ENCODE measurements at regions not wholly inside any gene's neighbourhood (a gene's known extent, or its start where the extent isn't known, plus 50 kb on each side); places are given as distances from the start of the nearest gene placed in this dataset.
A peak's percentile ranks its signal among the peaks of the same experiment; 100 is the strongest.
"Not testable (repeated sequence)": the region's sequence is repeated elsewhere in the genome, so short reads cannot be mapped to it uniquely, and the experiment has no call there.

DNA sequence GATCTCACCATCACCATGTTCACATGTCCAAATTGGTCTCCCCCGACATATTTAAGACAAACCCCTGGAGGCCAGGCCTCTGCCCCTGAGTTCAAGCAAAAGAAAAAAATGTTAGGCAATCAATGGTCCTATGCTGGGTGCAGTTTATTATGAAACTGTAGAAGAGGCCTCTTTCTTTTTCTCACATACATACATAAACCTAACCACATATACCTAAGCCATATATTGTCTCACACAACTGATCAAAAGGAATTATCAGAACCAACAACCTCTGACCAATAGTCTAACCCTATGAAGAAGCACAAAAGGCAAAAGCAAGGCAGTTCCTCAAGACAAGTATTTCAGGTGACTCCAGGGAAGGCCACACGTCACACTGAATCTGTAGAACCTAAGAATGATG, 49.9 kb downstream of the ILRUN start:
- WGBS, 2 donors: 95 to 96% methylated on average over 2 of the region's 2 CpGs
- Histone ChIP-seq H3K36me3 (ENCODE audit: control insufficient read depth in 2 of 2, insufficient read depth in 2 of 2, low read length in 1 of 2) (peaks cover 0 to 5% of the 10 kb centered on the region in 2 donors), H3K27me3 (ENCODE audit: control insufficient read depth in 1 of 2, insufficient read depth in 2 of 2, low read length in 2 of 2) (no peaks in the 10 kb centered on the region), H3K9me3 (ENCODE audit: control insufficient read depth in 2 of 2, insufficient read depth in 1 of 2, low read depth in 1 of 2, low read length in 1 of 2) (no peaks in the 10 kb centered on the region), H3K27ac (ENCODE audit: low read depth in 2 of 2, low read length in 1 of 2) (no peak overlapping the region), H3K4me1 (ENCODE audit: control insufficient read depth in 2 of 2, insufficient read depth in 2 of 2, low read length in 1 of 2) (no peaks in the 10 kb centered on the region), H3K4me3 (ENCODE audit: low read depth in 1 of 2, low read length in 2 of 2) (no peak overlapping the region)

DNA sequence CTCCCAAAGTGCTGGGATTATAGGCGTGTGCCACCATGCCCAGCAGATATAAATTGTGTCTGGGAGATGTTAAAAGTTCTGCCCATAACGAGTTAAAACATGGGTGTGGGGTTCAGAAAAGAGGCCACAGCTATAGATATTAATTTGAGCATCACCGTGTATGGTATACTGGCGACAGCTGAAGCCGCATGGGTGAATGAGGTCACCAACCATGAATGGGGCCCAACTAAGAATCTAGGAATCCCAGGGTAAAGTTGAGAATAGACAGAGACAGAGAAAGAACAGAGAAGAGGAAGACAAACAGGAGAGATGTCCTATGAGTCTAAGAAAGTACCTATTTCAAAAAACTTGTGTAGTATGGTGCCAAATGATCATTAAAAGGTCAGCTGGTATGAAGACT, 50.9 kb downstream of the ILRUN start:
- no peaks in the 10 kb centered on the region for H3K4me1 ChIP-seq (ENCODE audit: control insufficient read depth in 2 of 2, insufficient read depth in 2 of 2, low read length in 1 of 2)
- no peaks in the 10 kb centered on the region for H3K9me3 ChIP-seq (ENCODE audit: control insufficient read depth in 2 of 2, insufficient read depth in 1 of 2, low read depth in 1 of 2, low read length in 1 of 2)
- H3K27me3 ChIP-seq (ENCODE audit: control insufficient read depth in 1 of 2, insufficient read depth in 2 of 2, low read length in 2 of 2): no peaks in the 10 kb centered on the region
- WGBS, 2 donors: 94% methylated on average over 5 of the region's 5 CpGs
- H3K36me3 ChIP-seq (ENCODE audit: control insufficient read depth in 2 of 2, insufficient read depth in 2 of 2, low read length in 1 of 2): peaks cover 0 to 5% of the 10 kb centered on the region in 2 donors
- no peak overlapping the region for H3K27ac ChIP-seq (ENCODE audit: low read depth in 2 of 2, low read length in 1 of 2)
- H3K4me3 ChIP-seq (ENCODE audit: low read depth in 1 of 2, low read length in 2 of 2): no peak overlapping the region

DNA sequence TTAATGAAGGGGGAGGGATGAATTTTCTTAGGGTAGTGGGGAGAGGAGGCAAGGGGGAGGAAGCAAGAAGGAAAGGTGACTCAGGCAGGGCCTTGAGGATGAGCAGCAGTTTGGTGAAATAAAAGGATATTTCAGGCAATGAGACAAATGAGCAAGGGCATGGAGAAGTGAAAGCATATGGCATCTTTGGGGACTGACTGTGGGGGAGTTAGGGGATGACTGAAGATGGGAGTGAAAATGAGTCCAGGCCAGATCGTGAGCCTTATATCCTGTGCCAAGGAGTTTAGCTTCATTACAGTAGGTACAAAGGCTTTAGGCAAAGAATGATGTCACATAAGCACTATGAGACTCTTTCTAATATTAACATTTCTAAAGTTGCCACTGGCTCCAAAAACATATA, 51.9 kb downstream of the ILRUN start:
- Histone ChIP-seq H3K27ac (ENCODE audit: low read depth in 2 of 2, low read length in 1 of 2) (no peak overlapping the region), H3K27me3 (ENCODE audit: control insufficient read depth in 1 of 2, insufficient read depth in 2 of 2, low read length in 2 of 2) (no peaks in the 10 kb centered on the region), H3K4me3 (ENCODE audit: low read depth in 1 of 2, low read length in 2 of 2) (no peak overlapping the region), H3K36me3 (ENCODE audit: control insufficient read depth in 2 of 2, insufficient read depth in 2 of 2, low read length in 1 of 2) (peaks cover 0 to 5% of the 10 kb centered on the region in 2 donors), H3K9me3 (ENCODE audit: control insufficient read depth in 2 of 2, insufficient read depth in 1 of 2, low read depth in 1 of 2, low read length in 1 of 2) (no peaks in the 10 kb centered on the region), H3K4me1 (ENCODE audit: control insufficient read depth in 2 of 2, insufficient read depth in 2 of 2, low read length in 1 of 2) (no peaks in the 10 kb centered on the region)
- 55 to 57% methylated on average over 1 of the region's 1 CpG for WGBS, 2 donors

DNA sequence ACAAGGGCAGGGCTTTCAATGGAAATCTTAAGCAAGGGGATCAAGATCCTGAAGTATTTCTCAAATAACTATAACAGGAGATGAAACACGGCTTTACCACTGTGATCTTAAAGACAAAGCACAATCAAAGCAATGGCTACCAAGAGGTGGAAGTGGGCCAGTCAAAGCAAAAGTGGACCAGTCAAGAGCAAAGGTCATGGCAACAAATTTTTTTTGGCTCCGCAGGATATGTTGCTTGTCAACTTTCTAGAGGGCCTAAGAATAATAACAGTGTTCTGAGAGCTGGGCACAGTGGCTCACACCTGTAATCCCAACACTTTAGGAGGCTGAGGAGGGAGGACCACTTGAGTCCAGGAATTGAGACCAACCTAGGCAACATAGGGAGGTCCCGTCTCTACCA, 54.1 kb downstream of the ILRUN start:
- 93 to 95% methylated on average over 3 of the region's 3 CpGs for whole genome bisulfite sequencing, 2 donors
- no peak overlapping the region for H3K4me3 ChIP-seq (ENCODE audit: low read depth in 1 of 2, low read length in 2 of 2)
- H3K27ac ChIP-seq (ENCODE audit: low read depth in 2 of 2, low read length in 1 of 2): no peak overlapping the region
- no peaks in the 10 kb centered on the region for H3K9me3 ChIP-seq (ENCODE audit: control insufficient read depth in 2 of 2, insufficient read depth in 1 of 2, low read depth in 1 of 2, low read length in 1 of 2)
- H3K27me3 ChIP-seq (ENCODE audit: control insufficient read depth in 1 of 2, insufficient read depth in 2 of 2, low read length in 2 of 2): no peaks in the 10 kb centered on the region
- H3K4me1 ChIP-seq (ENCODE audit: control insufficient read depth in 2 of 2, insufficient read depth in 2 of 2, low read length in 1 of 2): no peaks in the 10 kb centered on the region
- H3K36me3 ChIP-seq (ENCODE audit: control insufficient read depth in 2 of 2, insufficient read depth in 2 of 2, low read length in 1 of 2): peaks cover 0 to 5% of the 10 kb centered on the region in 2 donors

DNA sequence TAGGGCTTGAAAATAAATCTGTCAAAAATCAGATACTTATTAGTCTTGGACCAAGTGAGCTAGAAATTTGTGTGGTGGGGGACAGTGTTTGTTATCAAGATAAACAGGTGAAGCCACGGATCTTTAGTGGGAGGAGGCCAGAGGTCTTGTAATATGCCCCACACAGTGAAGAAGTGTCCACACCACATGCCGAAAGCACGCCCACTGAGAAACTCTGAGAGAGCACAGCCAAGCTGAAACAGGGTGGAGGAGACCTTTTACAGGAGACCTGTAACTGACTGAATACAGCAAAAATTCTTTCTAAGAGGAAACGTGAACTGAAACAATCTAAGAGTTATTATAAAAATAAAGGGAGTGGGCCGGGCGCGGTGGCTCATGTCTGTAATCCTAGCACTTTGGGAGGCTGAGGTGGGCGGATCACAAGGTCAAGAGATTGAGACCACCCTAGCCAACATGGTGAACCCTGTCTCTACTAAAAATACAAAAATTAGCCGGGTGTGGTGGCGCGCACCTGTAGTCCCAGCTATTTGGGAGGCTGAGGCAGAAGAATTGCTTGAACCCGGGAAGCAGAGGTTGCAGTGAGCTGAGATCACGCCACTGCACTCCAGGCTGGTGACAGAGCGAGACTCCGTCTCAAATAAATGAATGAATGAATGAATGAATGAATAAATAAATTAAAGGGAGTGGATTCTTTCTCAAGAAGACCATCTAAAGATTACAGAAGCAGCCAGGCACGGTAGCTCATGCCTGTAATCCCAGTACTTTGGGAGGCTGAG, 56.3 kb downstream of the ILRUN start:
- H3K4me1 ChIP-seq (ENCODE audit: control insufficient read depth in 2 of 2, insufficient read depth in 2 of 2, low read length in 1 of 2); H3K27ac ChIP-seq (ENCODE audit: low read depth in 2 of 2, low read length in 1 of 2); H3K4me3 ChIP-seq (ENCODE audit: low read depth in 1 of 2, low read length in 2 of 2); H3K9me3 ChIP-seq (ENCODE audit: control insufficient read depth in 2 of 2, insufficient read depth in 1 of 2, low read depth in 1 of 2, low read length in 1 of 2); H3K36me3 ChIP-seq (ENCODE audit: control insufficient read depth in 2 of 2, insufficient read depth in 2 of 2, low read length in 1 of 2); H3K27me3 ChIP-seq (ENCODE audit: control insufficient read depth in 1 of 2, insufficient read depth in 2 of 2, low read length in 2 of 2): not testable (repeated sequence)
- WGBS, 2 donors: 96 to 97% methylated on average over 16 of the region's 16 CpGs

DNA sequence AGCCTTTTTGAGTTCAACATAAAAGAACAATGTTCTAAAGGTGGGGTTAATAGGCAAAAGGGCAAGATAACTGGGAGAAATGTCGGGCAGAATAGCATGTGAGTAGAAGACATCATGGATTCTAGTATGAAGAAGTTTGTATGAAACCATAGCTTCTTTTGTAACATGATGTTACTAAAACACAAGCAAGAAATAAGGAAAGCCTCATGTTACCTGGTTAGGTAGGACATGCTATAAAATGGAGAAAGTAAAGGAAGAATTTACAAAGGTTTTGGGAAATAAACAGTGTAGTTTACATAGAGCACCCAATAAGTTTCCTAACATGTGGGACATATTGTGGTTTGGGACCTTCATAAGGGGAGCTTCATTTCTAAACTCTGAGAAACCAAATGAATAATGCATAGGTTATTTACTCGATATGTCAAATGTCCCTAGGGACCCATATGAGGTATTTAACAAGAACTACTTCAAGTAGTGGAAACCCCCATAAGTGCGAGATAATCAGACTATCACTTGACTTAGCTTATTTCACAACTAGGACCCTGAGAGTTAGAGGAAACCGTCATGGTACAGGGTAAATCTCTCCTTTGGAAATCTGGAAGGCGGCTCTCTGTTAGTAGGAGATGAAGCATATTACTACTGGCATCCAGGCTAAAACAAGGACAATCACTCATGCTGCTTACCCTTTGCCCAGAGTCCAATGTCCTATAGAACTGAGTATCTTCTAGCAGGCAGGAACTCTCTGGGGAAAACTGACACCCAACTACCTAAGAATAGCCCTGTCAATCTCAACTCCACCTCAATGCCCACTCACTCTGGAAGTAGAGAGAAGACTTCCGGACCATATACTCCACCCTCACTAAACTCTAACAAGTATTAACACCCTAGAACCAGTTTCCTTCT, 57.5 kb downstream of the ILRUN start:
- peaks cover 0 to 2% of the 10 kb centered on the region in 2 donors for H3K36me3 ChIP-seq (ENCODE audit: control insufficient read depth in 2 of 2, insufficient read depth in 2 of 2, low read length in 1 of 2)
- no peak overlapping the region for H3K27ac ChIP-seq (ENCODE audit: low read depth in 2 of 2, low read length in 1 of 2)
- no peaks in the 10 kb centered on the region for H3K4me1 ChIP-seq (ENCODE audit: control insufficient read depth in 2 of 2, insufficient read depth in 2 of 2, low read length in 1 of 2)
- WGBS, 2 donors: 82 to 91% methylated on average over 6 of the region's 6 CpGs
- H3K4me3 ChIP-seq (ENCODE audit: low read depth in 1 of 2, low read length in 2 of 2): no peak overlapping the region
- H3K27me3 ChIP-seq (ENCODE audit: control insufficient read depth in 1 of 2, insufficient read depth in 2 of 2, low read length in 2 of 2): no peaks in the 10 kb centered on the region
- no peaks in the 10 kb centered on the region for H3K9me3 ChIP-seq (ENCODE audit: control insufficient read depth in 2 of 2, insufficient read depth in 1 of 2, low read depth in 1 of 2, low read length in 1 of 2)

DNA sequence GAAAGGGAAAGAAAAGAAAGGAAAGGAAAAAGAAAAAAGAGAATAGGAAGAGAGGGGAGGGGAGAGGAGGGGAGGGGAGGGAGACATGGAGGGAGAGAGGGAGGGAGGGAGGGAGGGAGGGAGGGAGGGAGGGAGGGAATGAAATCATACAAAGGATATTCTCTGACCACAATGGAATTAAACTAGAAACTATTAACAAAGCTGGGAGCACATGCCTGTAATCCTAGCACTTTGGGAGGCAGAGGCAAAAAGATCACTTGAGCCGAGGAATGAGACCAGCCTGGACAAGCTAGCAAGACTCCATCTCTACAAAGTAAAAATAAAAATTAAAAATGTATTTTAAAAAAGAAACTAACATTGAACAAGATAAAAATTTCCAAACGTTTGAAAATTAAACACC, 62.8 kb downstream of the ILRUN start:
- H3K4me3 ChIP-seq (ENCODE audit: low read depth in 1 of 2, low read length in 2 of 2): no peak overlapping the region
- H3K36me3 ChIP-seq (ENCODE audit: control insufficient read depth in 2 of 2, insufficient read depth in 2 of 2, low read length in 1 of 2): peaks cover 0 to 2% of the 10 kb centered on the region in 2 donors
- no peak overlapping the region for H3K27ac ChIP-seq (ENCODE audit: low read depth in 2 of 2, low read length in 1 of 2)
- H3K9me3 ChIP-seq (ENCODE audit: control insufficient read depth in 2 of 2, insufficient read depth in 1 of 2, low read depth in 1 of 2, low read length in 1 of 2): no peaks in the 10 kb centered on the region
- H3K27me3 ChIP-seq (ENCODE audit: control insufficient read depth in 1 of 2, insufficient read depth in 2 of 2, low read length in 2 of 2): no peaks in the 10 kb centered on the region
- WGBS, 2 donors: 62 to 65% methylated on average over 2 of the region's 2 CpGs
- H3K4me1 ChIP-seq (ENCODE audit: control insufficient read depth in 2 of 2, insufficient read depth in 2 of 2, low read length in 1 of 2): no peaks in the 10 kb centered on the region

DNA sequence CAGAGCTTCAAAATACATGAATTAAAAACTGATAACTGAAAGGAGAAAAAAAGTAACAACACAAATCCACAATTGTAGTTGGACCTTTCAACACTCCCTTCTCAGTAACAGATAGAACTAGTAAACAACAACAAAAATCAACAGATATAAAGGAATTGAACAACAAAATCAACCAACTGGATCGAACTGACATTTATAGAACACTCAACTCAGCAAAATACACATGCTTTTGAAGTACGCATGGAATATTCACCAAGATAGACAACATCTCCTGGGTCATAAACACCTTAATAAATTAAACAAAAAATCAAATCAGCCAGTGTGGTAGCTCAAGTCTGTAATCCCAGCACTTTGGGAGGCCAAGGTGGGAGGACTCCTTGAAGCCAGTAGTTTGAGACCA, 63.3 kb downstream of the ILRUN start:
- no peaks in the 10 kb centered on the region for H3K4me1 ChIP-seq (ENCODE audit: control insufficient read depth in 2 of 2, insufficient read depth in 2 of 2, low read length in 1 of 2)
- H3K4me3 ChIP-seq (ENCODE audit: low read depth in 1 of 2, low read length in 2 of 2): no peak overlapping the region
- no peaks in the 10 kb centered on the region for H3K9me3 ChIP-seq (ENCODE audit: control insufficient read depth in 2 of 2, insufficient read depth in 1 of 2, low read depth in 1 of 2, low read length in 1 of 2)
- no peaks in the 10 kb centered on the region for H3K27me3 ChIP-seq (ENCODE audit: control insufficient read depth in 1 of 2, insufficient read depth in 2 of 2, low read length in 2 of 2)
- peaks cover 0 to 2% of the 10 kb centered on the region in 2 donors for H3K36me3 ChIP-seq (ENCODE audit: control insufficient read depth in 2 of 2, insufficient read depth in 2 of 2, low read length in 1 of 2)
- WGBS, 2 donors: 97 to 100% methylated on average over 2 of the region's 2 CpGs
- no peak overlapping the region for H3K27ac ChIP-seq (ENCODE audit: low read depth in 2 of 2, low read length in 1 of 2)

DNA sequence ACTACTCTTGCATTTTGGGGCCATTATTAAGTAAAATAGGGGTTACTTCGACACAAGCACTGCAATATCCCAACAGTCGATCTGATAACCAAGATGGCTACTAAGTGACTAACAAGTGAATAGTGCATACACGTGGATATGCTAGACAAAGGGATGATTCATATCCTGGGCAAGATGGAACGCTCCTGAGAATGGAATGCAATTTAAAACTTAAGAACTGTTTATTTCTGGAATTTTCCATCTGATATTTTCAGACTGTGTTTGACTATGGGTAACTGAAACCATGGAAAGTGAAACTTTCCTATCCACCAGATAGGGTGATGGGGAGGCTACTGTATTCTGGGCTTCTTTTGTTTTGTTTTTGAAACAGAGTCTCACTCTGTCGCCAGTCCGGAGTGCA, 66.5 kb downstream of the ILRUN start:
- H3K9me3 ChIP-seq (ENCODE audit: control insufficient read depth in 2 of 2, insufficient read depth in 1 of 2, low read depth in 1 of 2, low read length in 1 of 2): no peaks in the 10 kb centered on the region
- no peak overlapping the region for H3K4me3 ChIP-seq (ENCODE audit: low read depth in 1 of 2, low read length in 2 of 2)
- no peaks in the 10 kb centered on the region for H3K4me1 ChIP-seq (ENCODE audit: control insufficient read depth in 2 of 2, insufficient read depth in 2 of 2, low read length in 1 of 2)
- WGBS, 2 donors: 60 to 65% methylated on average over 6 of the region's 6 CpGs
- H3K36me3 ChIP-seq (ENCODE audit: control insufficient read depth in 2 of 2, insufficient read depth in 2 of 2, low read length in 1 of 2): no peaks in the 10 kb centered on the region
- H3K27ac ChIP-seq (ENCODE audit: low read depth in 2 of 2, low read length in 1 of 2): peak overlapping the region in 1 of 2 donors; percentile 55
- H3K27me3 ChIP-seq (ENCODE audit: control insufficient read depth in 1 of 2, insufficient read depth in 2 of 2, low read length in 2 of 2): no peaks in the 10 kb centered on the region

Measured in esophagus (tissue), 2 donors.